COLO668 (cell line): ENCODE measurements at regions not wholly inside any gene's neighbourhood (a gene's known extent, or its start where the extent isn't known, plus 50 kb on each side); places are given as distances from the start of the nearest gene placed in this dataset.

ENCODE experiments used
- DNase-seq: peaks from one replicate; lab custom pipeline; 2025; ENCODE audit not compliant: unreplicated experiment; lab: John Stamatoyannopoulos, UW

DNA sequence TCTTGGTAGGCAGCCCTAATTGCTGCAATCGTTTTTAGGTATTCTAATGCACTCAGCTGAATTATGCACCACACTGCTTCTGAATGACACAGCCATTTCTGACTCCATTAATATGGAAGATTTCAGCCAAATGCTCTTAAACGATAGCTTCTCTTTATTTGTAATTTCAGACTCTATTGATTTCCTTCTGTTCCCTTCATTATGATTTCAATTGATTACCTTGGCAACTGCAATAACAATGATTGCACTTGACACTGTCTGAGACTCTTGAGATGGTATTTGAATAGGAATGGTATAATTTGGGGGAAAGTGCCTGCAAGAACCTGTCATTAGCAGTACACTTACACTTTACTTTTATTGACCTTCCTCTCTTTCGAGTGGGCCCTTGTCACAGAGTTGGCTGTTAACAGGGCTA is 296.1 kb upstream of the DMAC1 start:
- DNase-seq = no peak

DNA sequence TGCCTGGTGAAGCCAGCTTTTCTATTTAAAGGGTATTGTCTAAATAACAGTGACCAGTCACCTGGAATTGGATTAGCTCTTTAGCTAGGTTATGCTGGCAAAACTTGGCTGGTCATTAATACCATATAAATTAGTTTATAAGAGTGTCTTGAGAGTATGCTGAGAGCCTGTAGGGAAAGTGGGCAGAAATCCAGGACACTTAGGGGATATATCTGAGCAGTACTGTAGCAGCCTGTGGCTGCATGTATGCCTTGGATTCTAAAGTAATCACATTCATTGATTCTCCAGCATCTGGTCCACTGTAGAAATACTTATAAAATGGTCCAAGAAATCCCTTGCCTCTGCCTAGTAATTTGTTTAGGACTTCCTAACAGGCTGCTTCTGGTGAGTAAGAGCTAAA is 288.9 kb upstream of the DMAC1 start:
- DNase-seq = no peak

GRCh38 chr9:8085986-8086385 is 286.4 kb upstream of the DMAC1 start:
- DNase-seq = peak; percentile 53

- no peak for DNase-seq
Measured at GRCh38 chr9:8078641-8079140, 279.1 kb upstream of the DMAC1 start.

- no peak for DNase-seq
Measured at GRCh38 chr9:8074713-8075286, 275.2 kb upstream of the DMAC1 start.

DNA sequence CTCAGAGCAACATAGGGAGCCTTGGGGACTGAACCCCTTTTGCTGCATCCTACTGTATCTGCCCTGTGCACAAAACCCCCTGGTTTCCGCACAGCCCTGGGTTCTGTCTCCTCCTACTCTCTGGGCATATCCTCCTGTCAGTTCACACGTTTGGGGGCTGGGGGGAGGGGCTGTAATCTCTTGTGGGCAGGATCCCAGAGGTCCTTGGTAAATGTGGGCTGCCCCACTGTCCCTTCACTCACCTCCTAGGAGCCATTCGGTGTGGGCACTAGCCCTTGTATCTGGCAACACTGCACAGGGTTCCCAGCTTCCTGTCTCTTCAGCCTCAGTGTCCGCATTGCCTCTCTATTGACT is 271.8 kb upstream of the DMAC1 start:
- no peak for DNase-seq

- no peak for DNase-seq
Measured at GRCh38 chr9:8070779-8071444, 271.3 kb upstream of the DMAC1 start.

- no peak for DNase-seq
Measured at GRCh38 chr9:8062459-8062858, 262.9 kb upstream of the DMAC1 start.

DNA sequence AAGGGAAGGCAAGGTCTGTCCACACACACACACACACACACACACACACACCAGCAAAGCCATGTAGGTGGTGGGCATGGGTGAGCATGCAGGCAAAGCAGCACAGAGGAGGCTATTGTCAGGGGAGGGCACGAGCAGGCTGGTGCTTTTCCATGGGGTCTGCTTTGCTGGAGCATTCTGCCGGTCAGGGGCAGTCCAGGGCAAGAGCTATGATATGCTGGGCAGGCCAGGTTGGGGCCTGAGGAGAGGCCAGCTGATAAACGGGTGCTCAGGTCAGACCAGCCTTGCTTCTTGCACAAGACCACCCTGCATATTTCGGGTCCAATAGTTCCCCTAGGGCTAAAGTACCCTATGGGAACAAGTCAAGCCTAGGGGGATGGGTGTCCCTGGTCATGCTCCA is 253.9 kb upstream of the DMAC1 start:
- no peak for DNase-seq

GRCh38 chr9:8052991-8053390 is 253.4 kb upstream of the DMAC1 start:
- DNase-seq = no peak

DNA sequence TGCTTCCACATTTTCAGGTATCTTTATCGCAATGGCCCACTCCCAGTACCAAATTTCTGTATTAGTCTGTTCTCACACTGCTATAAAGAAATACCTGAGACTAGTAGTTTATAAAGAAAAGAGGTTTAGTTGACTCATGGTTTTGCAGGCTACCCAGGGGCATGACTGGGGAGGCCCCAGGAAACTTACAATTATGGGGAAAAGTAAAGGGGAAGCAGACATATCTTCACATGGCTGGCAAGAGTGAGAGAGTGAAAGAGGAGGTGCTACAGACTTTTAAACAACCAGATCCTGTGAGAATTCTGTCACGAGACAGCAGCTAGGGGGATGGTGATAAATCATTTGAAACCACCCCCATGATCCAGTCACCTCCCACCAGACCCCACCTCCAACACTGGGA is 238.2 kb upstream of the DMAC1 start:
- DNase-seq = no peak

- no peak for DNase-seq
Measured at GRCh38 chr9:8036914-8037524, 237.4 kb upstream of the DMAC1 start.

DNA sequence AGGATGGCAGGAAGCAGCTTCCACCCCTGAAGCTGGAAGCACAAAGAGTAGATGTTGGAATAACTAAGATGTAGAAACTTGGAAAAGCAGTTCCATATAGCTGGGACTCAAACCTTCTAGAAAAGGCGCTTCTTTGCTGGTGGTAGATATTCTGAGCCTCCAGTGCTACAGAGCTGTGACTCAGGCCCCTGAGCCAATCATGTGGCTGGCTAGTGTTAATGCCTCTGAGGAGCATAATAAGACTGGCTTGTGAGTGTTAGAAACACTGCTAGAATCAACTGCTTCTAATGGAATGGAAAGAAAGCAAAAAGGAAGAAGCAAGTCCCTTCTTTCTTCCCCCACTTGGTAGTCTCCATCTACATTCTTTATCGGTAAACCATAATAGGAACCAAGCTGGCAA is 234.2 kb upstream of the DMAC1 start:
- no peak for DNase-seq

DNA sequence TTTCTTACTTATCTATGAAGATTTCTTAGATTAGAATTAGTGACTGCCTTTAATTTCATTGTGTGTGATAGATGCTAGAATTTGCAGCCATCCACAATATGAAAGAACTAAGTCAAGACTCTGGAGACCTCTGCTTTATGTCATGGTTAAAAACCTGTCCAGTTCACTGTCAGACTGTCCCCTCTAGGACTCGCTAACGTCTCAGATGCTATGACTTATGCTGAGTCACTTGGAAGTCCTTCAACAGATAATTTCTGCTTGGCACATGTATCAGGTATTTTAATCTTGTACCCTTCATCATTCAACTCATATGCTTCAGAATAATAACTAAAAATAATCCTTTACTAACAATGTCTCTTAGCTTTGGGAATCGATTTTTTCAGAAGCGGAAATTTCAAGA is 230.5 kb upstream of the DMAC1 start:
- no peak for DNase-seq

DNA sequence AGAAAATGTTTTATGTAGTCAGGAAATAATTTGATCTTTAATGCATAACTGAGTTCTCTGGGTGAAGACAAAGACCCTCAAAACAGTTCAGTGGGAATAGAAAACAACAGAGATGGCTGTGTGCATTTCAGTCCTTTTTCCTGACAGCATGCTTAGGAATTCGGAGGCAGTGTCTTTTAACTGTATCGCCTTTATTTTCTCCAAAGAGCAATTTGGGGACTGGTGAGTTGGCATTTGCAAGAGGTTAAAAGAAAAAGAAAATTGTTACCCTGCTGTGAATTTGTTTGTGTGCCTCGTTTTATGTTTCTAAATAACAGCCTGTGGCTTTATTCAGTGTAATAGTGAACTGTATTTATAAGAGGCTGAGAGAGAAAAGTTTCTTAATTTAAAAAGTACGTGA is 227.8 kb upstream of the DMAC1 start:
- no peak for DNase-seq

- no peak for DNase-seq
Measured at GRCh38 chr9:8025551-8025950, 226.0 kb upstream of the DMAC1 start.

- DNase-seq = no peak
Measured at GRCh38 chr9:8020186-8020585, 220.6 kb upstream of the DMAC1 start.

DNA sequence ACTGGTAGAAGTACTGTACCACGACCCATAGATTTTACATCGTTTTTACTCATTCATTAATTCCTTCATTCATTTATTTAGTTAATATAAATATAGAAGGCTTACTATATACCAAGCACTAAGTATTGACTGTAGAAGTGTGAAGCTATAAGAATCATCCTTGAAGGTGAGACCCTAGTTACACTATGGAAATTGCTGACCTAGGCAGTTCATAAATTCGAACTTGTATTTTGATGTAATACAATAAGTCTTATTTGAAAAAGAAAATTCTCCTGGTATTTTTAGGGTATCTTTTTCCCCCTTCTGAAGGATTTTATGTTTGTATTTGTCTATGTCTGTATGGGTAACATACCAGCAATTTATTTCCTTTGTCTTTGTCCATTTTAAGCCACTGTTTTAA is 220.1 kb upstream of the DMAC1 start:
- DNase-seq = no peak

- no peak for DNase-seq
Measured at GRCh38 chr9:8014997-8015682, 215.6 kb upstream of the DMAC1 start.

DNA sequence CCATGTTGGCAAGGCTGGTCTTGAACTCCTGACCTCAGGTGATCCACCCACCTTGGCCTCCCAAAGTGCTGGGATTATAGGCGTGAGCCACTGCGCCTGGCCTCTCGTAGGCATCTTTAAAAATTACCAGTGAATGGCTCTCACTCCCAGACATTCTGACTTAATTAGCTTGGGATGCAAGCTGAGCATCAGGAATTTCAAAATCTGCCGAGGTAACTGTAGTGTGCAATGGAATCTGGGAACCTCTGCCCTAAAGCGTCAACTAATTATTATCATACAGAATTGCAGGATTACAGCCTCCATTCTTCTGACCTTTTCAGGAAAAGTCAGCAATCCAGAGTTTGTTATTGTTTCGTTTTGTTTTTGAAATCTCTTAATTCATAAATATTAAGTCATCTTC is 213.4 kb upstream of the DMAC1 start:
- DNase-seq = no peak

- no peak for DNase-seq
Measured at GRCh38 chr9:8011974-8012373, 212.4 kb upstream of the DMAC1 start.

GRCh38 chr9:7996558-7996957 is 197.0 kb upstream of the DMAC1 start:
- DNase-seq = no peak
